Testis (tissue), 2 donors: ENCODE measurements at regions not wholly inside any gene's neighbourhood (a gene's known extent, or its start where the extent isn't known, plus 50 kb on each side); places are given as distances from the start of the nearest gene placed in this dataset.
A peak's percentile ranks its signal among the peaks of the same experiment; 100 is the strongest.
"Not testable (repeated sequence)": the region's sequence is repeated elsewhere in the genome, so short reads cannot be mapped to it uniquely, and the experiment has no call there.

Source experiments
- DNase-seq: peaks from one replicate; pipeline ENCODE4 v3.0.0-alpha.2; 2019
- H3K27ac ChIP-seq, 2 donors: fragments of 200-600 bp; sonication (generic); one replicate each; pipeline ENCODE4 v1.5.1; 2019
- H3K27me3 ChIP-seq: fragments of 200-600 bp; sonication (generic); one replicate; pipeline ENCODE4 v1.5.1; 2019
- H3K36me3 ChIP-seq: fragments of 200-600 bp; sonication (generic); one replicate; pipeline ENCODE4 v1.5.1; 2017; ENCODE audit warnings: low read depth; ENCODE audit errors: missing control alignments
- H3K4me1 ChIP-seq: fragments of 200-600 bp; sonication (generic); one replicate; pipeline ENCODE4 v1.5.1; 2019
- H3K4me3 ChIP-seq, 2 donors: fragments of 200-600 bp; sonication (generic); one replicate each; pipeline ENCODE4 v1.5.1; 2017 to 2019
- H3K9me3 ChIP-seq: fragments of 200-600 bp; sonication (generic); one replicate; pipeline ENCODE4 v1.5.1; 2017
- POLR2A ChIP-seq: fragments of 450-650 bp; IDR thresholded peaks from one replicate; pipeline ENCODE4 v1.6.1; 2017; ENCODE audit warnings: antibody characterized with exemption, mild to moderate bottlenecking, moderate library complexity
- WGBS, 2 donors: methylation state at CpG; one replicate each; pipeline ENCODE4 v1.1.5; 2018; 5-methylcytosine and 5-hydroxymethylcytosine counted together
- intact Hi-C: fragments of 100-400 bp; cut with DNase I; formaldehyde crosslinking; loops from one replicate; pipeline ENCODE4 v1.15.1; 2023; ENCODE audit warnings: low total_unique reads
- TF ChIP-seq, protein P1 (sequence below), 3 experiments: fragments of 450-650 bp in 2 of 3; fragments of 200-600 bp in 1 of 3; sonication (generic) in 1 of 3; IDR thresholded peaks; one replicate each; pipeline ENCODE4 v1.5.1; 2016 to 2019; ENCODE audit warnings: antibody characterized with exemption in 3 of 3, mild to moderate bottlenecking in 2 of 3, moderate library complexity in 1 of 3

- intact Hi-C loops = no loop called here
- 79 to 84% methylated on average over 3 of the region's 3 CpGs for WGBS, 2 donors
These were observed 354.0 kb upstream of the ADAMTS5 start for GRCh38 chr21:27320868-27321267.

GRCh38 chr21:27317601-27318000, 350.7 kb upstream of the ADAMTS5 start:
- H3K4me3 ChIP-seq, H3K27me3 ChIP-seq, H3K9me3 ChIP-seq, H3K4me1 ChIP-seq, DNase-seq, intact Hi-C loops, H3K36me3 ChIP-seq, H3K27ac ChIP-seq: not testable (repeated sequence)
- 91 to 95% methylated on average over 3 of the region's 3 CpGs for WGBS, 2 donors

More at GRCh38 chr21:27320868-27321267, 354.0 kb upstream of the ADAMTS5 start:
- Histone ChIP-seq H3K27ac (no peak overlapping the region), H3K27me3 (no peaks in the 10 kb centered on the region), H3K4me3 (no peak overlapping the region), H3K36me3 (no peaks in the 10 kb centered on the region), H3K9me3 (no peaks in the 10 kb centered on the region), H3K4me1 (no peaks in the 10 kb centered on the region)
- TF ChIP-seq POLR2A = no peak
- TF ChIP-seq, protein P1, sequence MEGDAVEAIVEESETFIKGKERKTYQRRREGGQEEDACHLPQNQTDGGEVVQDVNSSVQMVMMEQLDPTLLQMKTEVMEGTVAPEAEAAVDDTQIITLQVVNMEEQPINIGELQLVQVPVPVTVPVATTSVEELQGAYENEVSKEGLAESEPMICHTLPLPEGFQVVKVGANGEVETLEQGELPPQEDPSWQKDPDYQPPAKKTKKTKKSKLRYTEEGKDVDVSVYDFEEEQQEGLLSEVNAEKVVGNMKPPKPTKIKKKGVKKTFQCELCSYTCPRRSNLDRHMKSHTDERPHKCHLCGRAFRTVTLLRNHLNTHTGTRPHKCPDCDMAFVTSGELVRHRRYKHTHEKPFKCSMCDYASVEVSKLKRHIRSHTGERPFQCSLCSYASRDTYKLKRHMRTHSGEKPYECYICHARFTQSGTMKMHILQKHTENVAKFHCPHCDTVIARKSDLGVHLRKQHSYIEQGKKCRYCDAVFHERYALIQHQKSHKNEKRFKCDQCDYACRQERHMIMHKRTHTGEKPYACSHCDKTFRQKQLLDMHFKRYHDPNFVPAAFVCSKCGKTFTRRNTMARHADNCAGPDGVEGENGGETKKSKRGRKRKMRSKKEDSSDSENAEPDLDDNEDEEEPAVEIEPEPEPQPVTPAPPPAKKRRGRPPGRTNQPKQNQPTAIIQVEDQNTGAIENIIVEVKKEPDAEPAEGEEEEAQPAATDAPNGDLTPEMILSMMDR (IDR thresholded peaks at IDR 0.05) = no peak
- no peak for DNase-seq

- no peak overlapping the region for H3K4me3 ChIP-seq
These were observed 348.5 kb upstream of the ADAMTS5 start for GRCh38 chr21:27315373-27315772.

GRCh38 chr21:27314131-27314530, 347.2 kb upstream of the ADAMTS5 start:
- H3K27ac ChIP-seq = no peak overlapping the region
- WGBS, 2 donors = 44 to 47% methylated on average over 1 of the region's 1 CpG
- no peak overlapping the region for H3K4me3 ChIP-seq
- H3K27me3 ChIP-seq = no peaks in the 10 kb centered on the region
- no peaks in the 10 kb centered on the region for H3K4me1 ChIP-seq
- TF ChIP-seq POLR2A = no peak
- TF ChIP-seq, protein P1 (IDR thresholded peaks at IDR 0.05) = no peak
- no peaks in the 10 kb centered on the region for H3K9me3 ChIP-seq
- intact Hi-C loops = no loop called here
- no peaks in the 10 kb centered on the region for H3K36me3 ChIP-seq
- DNase-seq = no peak

More at GRCh38 chr21:27315373-27315772, 348.5 kb upstream of the ADAMTS5 start:
- Histone ChIP-seq H3K27ac (no peak overlapping the region), H3K9me3 (no peaks in the 10 kb centered on the region), H3K27me3 (no peaks in the 10 kb centered on the region), H3K4me1 (no peaks in the 10 kb centered on the region), H3K36me3 (no peaks in the 10 kb centered on the region)
- 92% methylated on average over 2 of the region's 2 CpGs; no CpG with 5 or more reads in 1 of the 2 donors for WGBS, 2 donors
- TF ChIP-seq POLR2A = no peak
- TF ChIP-seq, protein P1 (IDR thresholded peaks at IDR 0.05) = no peak
- DNase-seq = no peak
- intact Hi-C loops = no loop called here

- 47 to 51% methylated on average over 4 of the region's 4 CpGs for WGBS, 2 donors
- no peaks in the 10 kb centered on the region for H3K27me3 ChIP-seq
- peak overlapping the region in 1 of 2 donors; percentile 60 for H3K27ac ChIP-seq
- no peaks in the 10 kb centered on the region for H3K4me1 ChIP-seq
- intact Hi-C loops = no loop called here
- H3K36me3 ChIP-seq = no peaks in the 10 kb centered on the region
- no peak overlapping the region for H3K4me3 ChIP-seq
- H3K9me3 ChIP-seq = no peaks in the 10 kb centered on the region
- TF ChIP-seq POLR2A = no peak
- TF ChIP-seq, protein P1 (IDR thresholded peaks at IDR 0.05) = no peak
- no peak for DNase-seq
These were observed 340.2 kb upstream of the ADAMTS5 start for GRCh38 chr21:27306791-27307775.
